Right lobe of liver (tissue), 4 donors: ENCODE measurements at regions not wholly inside any gene's neighbourhood (a gene's known extent, or its start where the extent isn't known, plus 50 kb on each side); places are given as distances from the start of the nearest gene placed in this dataset.

Experiments
- CTCF ChIP-seq, 4 donors: fragments of 200-600 bp in 3 of 4; fragments of 450-650 bp in 1 of 4; IDR thresholded peaks; one replicate each; pipeline versions ENCODE4 v1.5.1 to v1.8.0; 2016 to 2022; ENCODE audit warnings: antibody characterized with exemption in 4 of 4, mild to moderate bottlenecking in 2 of 4
- POLR2A ChIP-seq: fragments of 450-650 bp; IDR thresholded peaks from one replicate; pipeline ENCODE4 v1.6.1; 2017; ENCODE audit warnings: antibody characterized with exemption, mild to moderate bottlenecking
- donor health status: DM: no; HTN: no; CAD: no.
- donor health status: DM: no; HTN: no; CAD: no.
- donor health status: DM: no; HTN: yes; CAD: no.

GRCh38 chr5:58077966-58078365, 381.9 kb downstream of the PLK2 start:
- TF ChIP-seq CTCF (IDR thresholded peaks at IDR 0.05) (no peak), POLR2A (no peak)
